ENCODE measurements at regions not wholly inside any gene's neighbourhood (a gene's known extent, or its start where the extent isn't known, plus 50 kb on each side); places are given as distances from the start of the nearest gene placed in this dataset.

GRCh38 chr11:95495706-95496105, 264.7 kb upstream of the SESN3 start:
- TF ChIP-seq CTCF (IDR thresholded peaks at IDR 0.05) (no peak), POLR2A (IDR thresholded peaks at IDR 0.05) (no peak)
